NCI-H82 treated with DMSO at 0.1 percent for 48 hours (cell line): ENCODE measurements at regions not wholly inside any gene's neighbourhood (a gene's known extent, or its start where the extent isn't known, plus 50 kb on each side); places are given as distances from the start of the nearest gene placed in this dataset.

Experiments used
- DNase-seq: peaks from one replicate; lab custom pipeline; 2025; ENCODE audit not compliant: unreplicated experiment; lab: John Stamatoyannopoulos, UW

- no peak for DNase-seq
Observed at GRCh38 chr12:92089559-92089958, 56.1 kb downstream of the BTG1 start.

GRCh38 chr12:92088805-92089204, 56.8 kb downstream of the BTG1 start:
- no peak for DNase-seq

GRCh38 chr12:92085736-92086040, 60.0 kb downstream of the BTG1 start:
- no peak for DNase-seq

GRCh38 chr12:92085040-92085735, 60.5 kb downstream of the BTG1 start:
- DNase-seq, result no peak

GRCh38 chr12:92080911-92081285, 64.7 kb downstream of the BTG1 start:
- no peak for DNase-seq

GRCh38 chr12:92079054-92079385, 66.6 kb downstream of the BTG1 start:
- no peak for DNase-seq

- DNase-seq, result no peak
Observed at GRCh38 chr12:92078167-92079053, 67.2 kb downstream of the BTG1 start.

GRCh38 chr12:92077530-92077929, 68.1 kb downstream of the BTG1 start:
- DNase-seq, result no peak

- no peak for DNase-seq
Observed at GRCh38 chr12:92076101-92076500, 69.5 kb downstream of the BTG1 start.

- DNase-seq, result no peak
Observed at GRCh38 chr12:92075425-92075914, 70.2 kb downstream of the BTG1 start.

- no peak for DNase-seq
Observed at GRCh38 chr12:92074889-92075288, 70.8 kb downstream of the BTG1 start.

GRCh38 chr12:92073094-92073493, 72.6 kb downstream of the BTG1 start:
- DNase-seq, result no peak

- no peak for DNase-seq
Observed at GRCh38 chr12:92072112-92072511, 73.5 kb downstream of the BTG1 start.

GRCh38 chr12:92070864-92071445, 74.7 kb downstream of the BTG1 start:
- DNase-seq, result no peak

GRCh38 chr12:92070054-92070863, 75.4 kb downstream of the BTG1 start:
- no peak for DNase-seq

GRCh38 chr12:92068459-92068858, 77.2 kb downstream of the BTG1 start:
- no peak for DNase-seq

- no peak for DNase-seq
Observed at GRCh38 chr12:92065639-92066038, 80.0 kb downstream of the BTG1 start.

- no peak for DNase-seq
Observed at GRCh38 chr12:92065018-92065499, 80.6 kb downstream of the BTG1 start.

- no peak for DNase-seq
Observed at GRCh38 chr12:92064422-92064821, 81.2 kb downstream of the BTG1 start.

GRCh38 chr12:92063641-92064040, 82.0 kb downstream of the BTG1 start:
- DNase-seq, result no peak
